ENCODE measurements at regions not wholly inside any gene's neighbourhood (a gene's known extent, or its start where the extent isn't known, plus 50 kb on each side); places are given as distances from the start of the nearest gene placed in this dataset.
A peak's percentile ranks its signal among the peaks of the same experiment; 100 is the strongest.

GRCh38 chr20:52921340-52921739 lies 50.8 kb upstream of the TSHZ2 start:
- DNase-seq: peak; percentile 92

GRCh38 chr20:52918311-52918710 lies 53.8 kb upstream of the TSHZ2 start:
- DNase-seq: no peak

DNA sequence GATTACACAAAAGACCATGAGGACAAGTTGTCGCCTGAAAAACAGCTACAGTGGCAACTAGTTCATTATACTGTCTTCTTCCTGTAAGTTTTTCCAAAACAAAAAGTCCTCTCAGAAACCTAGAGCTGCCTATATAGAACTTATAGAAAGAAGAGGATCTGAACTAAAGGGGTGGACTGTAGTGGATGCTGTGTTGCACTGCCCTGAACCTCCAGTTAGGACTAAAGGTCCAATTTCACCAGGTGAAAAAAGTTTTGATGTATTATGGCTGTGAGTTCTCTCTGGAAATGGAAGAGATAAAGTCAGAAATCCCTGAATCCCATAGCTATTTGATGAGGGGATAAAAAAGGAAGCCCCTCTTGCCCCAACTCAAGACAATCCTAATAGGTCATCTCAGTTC lies 56.6 kb upstream of the TSHZ2 start:
- DNase-seq: no peak

- DNase-seq: no peak
These were observed 57.3 kb upstream of the TSHZ2 start for GRCh38 chr20:52914870-52915269.

- peak; percentile 41 for DNase-seq
These were observed 58.3 kb upstream of the TSHZ2 start for GRCh38 chr20:52913650-52914387.

DNA sequence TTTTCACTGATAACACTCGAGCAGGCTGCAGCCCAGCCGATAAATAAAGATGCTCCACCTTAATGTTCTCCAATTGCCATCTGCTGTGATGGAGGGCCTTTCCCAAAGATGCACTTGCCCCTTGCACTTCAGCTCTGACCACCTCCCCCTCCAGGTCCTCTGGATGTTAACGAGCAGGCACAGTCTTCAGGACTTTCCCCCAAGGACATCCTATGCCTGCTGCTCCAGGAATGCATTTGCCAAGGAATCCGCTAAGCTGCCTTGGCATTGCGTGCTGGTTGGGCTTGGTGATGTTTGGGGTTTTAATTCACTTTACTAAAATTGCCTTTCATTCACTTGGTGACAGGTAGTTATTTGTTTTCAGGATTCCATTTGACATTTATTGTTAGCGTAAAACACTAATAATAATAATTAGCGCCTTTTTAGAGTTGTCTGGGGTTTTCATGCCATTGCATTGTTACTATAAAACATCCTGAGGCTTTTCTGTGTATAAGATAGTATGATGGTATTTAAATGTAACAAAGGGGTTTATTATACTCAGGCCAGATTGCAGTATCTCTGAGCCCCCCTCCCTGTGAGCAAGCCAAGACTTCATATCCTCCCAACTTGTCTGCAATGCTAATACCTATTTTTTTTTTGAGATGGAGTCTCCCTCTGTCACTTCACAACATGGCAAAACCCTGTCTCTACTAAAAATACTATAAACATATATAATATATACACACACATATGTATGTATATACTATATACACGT lies 66.7 kb upstream of the TSHZ2 start:
- no peak for DNase-seq

DNA sequence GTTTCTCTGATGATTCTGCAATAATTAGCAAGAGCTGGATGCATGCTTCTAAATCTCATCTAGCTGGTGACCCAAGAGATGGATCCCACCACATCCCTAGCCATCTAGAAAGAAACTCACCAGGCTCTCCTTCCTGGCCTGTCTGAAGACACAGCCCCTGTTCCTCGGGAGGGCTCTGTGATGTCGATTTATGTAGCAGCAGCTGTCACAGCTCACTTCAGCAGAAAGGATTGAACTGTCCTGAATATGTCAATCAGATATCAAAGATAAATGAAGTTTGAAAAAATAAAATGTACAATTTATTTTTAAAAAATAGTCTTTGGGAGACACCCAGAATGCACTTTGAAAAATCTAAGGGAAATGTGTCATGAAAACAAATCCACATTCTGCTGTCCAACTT lies 67.3 kb upstream of the TSHZ2 start:
- DNase-seq: no peak

GRCh38 chr20:52899041-52899608 lies 73.0 kb upstream of the TSHZ2 start:
- DNase-seq: no peak

DNA sequence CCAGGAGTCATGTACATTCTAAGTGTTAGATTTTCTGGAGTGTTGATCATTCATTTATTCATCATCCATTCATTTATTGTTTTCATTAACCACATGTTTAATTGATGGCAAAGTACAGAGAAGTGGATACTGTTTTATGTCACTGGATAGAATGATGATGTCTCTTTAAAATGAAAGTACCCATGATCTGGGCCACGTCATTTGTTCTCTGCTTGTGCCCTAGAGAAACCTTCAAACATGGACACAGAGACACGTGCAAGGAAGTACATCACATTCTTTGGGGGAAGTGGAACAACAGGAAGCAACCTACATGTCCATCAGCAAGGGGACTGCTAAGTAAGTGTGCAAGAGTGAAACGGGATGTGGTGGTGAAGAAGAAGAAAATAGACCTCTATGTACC lies 75.8 kb upstream of the TSHZ2 start:
- no peak for DNase-seq

DNA sequence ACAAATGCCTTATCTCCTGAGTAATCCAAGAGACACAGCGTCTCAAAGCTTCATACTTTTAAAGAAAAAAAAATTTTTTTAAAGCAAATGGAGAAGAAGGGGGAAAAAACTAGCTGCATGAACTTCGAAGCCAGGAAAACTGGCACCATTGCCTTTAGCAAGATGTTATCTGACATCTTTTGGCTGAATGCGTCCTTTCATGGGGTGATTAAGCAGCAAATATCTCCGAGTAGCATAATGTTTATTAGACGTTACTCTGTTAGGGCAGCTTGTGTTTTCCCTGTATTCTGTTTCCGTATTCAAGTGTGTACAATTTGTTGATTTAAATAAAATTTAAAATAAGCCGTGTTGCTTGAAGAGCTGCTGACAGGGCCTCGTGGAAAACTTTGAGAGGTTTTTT lies 76.5 kb upstream of the TSHZ2 start:
- DNase-seq: no peak

DNA sequence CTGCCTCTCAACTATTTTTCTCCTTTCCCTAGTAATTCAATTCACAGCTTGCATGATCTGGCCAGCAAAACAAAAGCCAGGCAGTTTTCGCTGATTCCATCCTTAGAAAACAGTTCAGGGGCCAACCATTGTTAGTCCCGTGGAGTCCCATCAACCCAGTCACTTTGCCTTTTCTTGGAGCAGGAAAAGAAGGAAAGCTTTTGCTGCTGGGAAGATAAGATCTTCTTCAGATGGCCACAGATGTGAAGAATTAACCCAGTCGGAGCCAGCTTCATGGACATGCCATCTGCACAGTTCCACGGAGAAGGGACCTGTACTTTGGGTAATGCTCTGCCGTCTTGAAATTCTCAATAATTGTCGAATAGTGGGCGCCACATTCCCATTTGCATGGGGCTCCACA lies 76.9 kb upstream of the TSHZ2 start:
- no peak for DNase-seq

- no peak for DNase-seq
These were observed 78.7 kb upstream of the TSHZ2 start for GRCh38 chr20:52893498-52893897.

DNA sequence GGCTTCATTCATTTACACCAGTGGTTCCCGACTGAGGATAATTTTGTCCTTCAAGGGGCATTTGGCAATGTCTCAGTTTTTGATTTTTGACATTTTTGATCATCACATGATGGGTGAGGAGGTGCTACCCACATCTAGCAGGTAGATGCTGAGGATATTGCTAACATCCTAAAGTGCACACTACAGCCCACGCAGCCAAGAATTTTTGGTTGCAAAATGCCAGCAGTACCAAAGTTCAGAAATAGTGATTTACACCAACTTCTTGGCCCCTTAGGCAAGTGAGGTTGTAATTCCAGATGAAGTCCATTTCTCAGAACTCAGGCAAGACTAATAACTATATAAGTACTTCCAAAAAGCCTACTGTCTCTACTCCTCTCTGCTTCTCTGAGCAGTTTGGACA lies 80.1 kb upstream of the TSHZ2 start:
- no peak for DNase-seq

DNA sequence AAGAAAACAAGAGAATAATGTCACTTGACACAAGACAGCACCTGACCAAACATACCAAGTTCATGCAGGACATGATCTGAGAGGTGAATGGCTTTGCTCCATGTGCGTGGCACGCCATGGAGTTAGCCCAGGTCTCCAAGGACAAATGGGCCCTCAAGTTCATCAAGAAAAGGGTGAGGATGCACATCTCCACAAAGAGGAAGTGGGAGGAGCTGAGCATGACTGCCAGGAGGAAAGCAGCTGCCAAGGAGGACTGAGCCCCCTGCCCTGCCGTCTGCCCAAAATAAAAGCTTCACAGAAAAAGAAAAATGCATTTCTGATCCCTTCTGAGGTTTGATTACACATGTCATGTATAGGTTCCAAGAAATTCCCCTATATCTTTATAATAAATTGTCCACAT lies 82.0 kb upstream of the TSHZ2 start:
- DNase-seq: no peak

GRCh38 chr20:52889225-52889624 lies 82.9 kb upstream of the TSHZ2 start:
- peak; percentile 84 for DNase-seq

DNA sequence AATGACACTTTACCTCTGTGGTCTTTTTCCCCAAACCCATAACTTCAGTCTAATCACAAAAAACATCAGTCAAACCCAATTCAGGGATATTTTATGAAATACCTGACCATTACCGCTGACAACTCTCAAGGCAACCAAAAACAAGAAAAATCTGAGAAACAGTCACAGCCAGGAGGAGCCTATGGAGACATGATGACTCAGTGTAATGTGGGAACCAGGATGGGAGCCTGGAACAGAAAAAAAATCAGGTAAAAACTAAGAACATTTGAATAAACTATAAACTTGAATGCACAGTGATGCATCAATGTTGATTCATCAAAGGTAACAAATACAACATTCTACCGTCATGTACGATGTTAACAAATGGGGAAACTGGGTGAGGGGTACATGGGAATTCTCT lies 84.1 kb upstream of the TSHZ2 start:
- peak; percentile 36 for DNase-seq

DNA sequence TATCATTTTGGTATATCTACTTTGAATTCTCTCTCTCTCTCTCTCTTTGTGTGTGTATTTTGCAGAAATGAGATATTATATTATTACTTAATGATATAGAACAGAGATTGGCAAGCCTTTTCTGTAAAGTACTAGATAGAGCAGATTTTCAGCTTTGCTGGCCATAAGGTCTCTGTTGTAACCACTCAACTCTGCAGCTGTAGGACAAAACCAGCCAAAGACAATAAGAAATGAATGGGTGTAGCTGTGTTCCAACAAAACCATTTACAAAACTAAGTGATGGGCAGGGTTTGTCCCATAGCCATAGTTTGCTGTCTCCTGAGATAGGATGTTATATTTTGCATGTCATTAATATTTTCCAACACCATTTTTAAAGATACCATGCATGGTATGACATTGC lies 91.2 kb upstream of the TSHZ2 start:
- DNase-seq: no peak

DNA sequence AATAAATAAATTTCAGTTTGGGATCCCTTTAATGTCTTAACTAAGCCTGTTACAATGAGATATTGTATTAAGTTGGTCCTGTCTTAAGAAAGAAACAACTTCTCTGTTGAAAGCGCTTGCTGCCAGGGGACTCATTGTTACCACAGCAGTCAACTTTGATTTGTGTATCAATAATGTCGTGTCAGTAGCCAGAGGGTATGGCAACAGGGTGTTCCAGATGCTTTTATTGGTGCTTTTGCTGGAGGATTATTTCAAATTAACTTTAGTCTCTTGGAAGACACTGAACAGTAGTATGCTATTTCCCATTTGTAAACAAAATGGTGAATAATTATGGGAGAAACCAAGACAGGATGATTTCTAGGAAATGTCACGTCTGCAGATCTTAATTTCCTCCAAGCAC lies 91.9 kb upstream of the TSHZ2 start:
- no peak for DNase-seq

GRCh38 chr20:52874241-52874640 lies 97.9 kb upstream of the TSHZ2 start:
- no peak for DNase-seq

DNA sequence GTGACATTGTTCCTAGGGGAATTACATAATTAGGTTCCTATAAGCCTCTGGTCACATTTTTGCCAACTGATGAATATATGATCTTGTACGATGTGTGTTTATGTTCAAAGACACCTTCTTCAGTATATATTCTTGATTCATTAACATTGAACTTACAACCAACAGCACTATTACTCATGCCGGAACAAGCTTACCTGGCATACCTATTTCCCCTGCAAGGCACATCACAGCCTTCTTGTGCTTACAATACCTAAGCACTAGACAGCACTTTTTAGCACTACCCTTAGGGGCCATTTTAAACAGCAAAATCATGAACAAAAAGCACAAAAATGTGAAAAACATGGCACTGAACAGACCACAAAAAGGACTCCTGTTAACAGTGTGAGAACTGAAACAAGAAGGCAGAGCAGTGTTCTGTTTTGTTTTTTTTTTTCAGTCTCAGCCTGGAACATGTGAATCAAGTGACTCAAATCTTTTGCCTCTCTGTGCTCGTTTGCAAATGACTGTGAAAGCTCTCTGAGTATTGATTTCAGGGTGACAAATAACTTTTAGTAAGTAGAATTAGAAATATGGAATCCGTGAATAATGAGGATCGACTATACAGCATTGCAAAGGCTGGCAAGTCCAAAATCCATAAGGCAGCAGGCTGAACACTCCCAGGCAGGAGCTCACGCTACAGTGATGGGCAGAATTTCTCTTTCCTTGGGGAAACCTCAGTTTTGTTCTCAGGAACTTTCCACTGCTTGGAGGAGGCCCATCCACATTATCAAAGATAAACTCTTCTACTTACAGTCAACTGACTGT lies 102.3 kb upstream of the TSHZ2 start:
- DNase-seq: no peak

DNA sequence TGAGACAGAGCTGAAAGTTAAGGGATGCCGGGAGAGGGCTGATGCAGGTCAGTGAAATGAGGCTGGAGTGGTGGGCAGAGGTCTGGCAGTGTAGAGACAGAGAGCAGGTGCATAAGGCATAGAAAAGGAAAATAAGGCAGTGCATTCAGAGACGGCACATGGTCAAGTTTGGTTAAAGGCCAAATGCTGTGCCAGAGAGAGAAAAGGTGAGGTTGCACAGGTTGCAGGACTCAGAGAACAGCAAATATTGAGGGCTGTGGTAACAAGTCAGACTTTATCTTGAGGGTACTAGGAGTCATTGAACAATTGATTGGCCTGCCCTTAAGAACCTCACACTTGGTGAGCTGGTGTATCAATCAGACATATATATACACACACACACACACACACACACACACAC lies 102.9 kb upstream of the TSHZ2 start:
- DNase-seq: no peak

- DNase-seq: peak; percentile 76
These were observed 104.9 kb upstream of the TSHZ2 start for GRCh38 chr20:52867305-52867704.

DNA sequence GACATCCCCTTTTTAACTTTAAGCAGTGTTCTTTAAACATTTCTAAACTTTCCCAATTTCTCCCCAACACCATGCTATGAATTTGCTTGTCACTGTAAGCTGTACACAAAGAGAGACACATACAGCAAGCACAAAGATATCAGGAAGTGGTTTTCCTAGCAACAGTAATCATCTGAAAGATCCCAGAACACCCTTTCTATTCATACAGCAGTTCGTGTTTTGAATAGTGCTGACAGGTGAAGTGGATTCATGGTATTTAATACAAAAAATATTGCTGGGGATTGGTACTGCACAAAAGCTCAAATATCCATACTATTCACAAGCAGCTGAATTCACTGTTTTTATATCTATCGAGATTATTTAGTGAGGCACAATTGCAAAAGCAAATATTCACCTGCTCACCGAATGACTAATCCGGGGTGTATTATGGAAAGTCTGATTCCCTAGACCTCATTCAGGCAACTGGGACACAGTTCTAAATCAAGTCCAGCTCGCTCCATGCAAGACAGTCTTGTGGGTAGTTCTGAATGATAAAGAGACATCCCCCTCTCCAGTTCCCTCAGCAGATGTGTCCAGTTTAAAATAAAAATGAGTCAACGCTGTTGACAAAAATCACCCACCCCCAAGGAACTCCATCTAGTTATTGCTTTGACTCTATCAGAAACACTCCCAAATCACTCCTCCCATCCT lies 107.1 kb upstream of the TSHZ2 start:
- peak; percentile 68 for DNase-seq

All from fibroblast of upper back skin (primary cell).